Fibroblast of skin of scalp (primary cell): ENCODE measurements at regions not wholly inside any gene's neighbourhood (a gene's known extent, or its start where the extent isn't known, plus 50 kb on each side); places are given as distances from the start of the nearest gene placed in this dataset.
"Not testable (repeated sequence)": the region's sequence is repeated elsewhere in the genome, so short reads cannot be mapped to it uniquely, and the experiment has no call there.

Experiments used
- DNase-seq: peaks from one replicate; pipeline ENCODE4 v3.0.0-alpha.2; 2013

DNA sequence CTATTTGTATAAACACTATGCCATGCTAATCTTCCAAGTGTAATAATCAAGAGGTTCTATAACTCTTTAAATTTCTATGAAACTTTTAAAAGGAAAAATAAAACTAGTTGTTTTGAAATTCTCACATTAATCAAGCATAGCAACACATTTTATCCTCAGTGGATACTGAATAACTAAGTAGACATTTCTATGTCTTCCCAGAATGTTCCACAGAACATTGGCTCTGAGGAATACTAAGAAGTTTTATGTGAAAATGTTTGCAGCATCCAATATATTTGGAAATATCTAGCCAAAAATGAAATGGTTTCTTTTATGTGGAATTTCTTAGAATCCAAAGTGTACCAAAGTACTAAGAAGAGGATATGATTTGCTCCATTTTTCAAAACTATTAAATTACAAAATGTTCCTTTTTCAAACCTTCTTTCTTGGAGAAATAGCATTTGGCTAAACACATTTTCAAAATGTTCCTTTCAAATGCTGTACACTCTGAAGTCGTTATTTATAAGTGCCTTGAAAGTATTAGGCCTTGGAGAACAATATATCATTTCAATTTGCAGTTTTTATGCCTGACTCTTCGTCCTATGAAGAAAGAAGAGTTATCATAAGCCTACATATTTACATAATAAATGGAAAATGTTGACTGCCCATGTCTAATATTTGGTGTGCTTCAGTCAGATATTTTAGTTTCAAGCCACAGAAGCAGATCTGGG, 175.6 kb upstream of the COX7C start:
- no peak for DNase-seq

DNA sequence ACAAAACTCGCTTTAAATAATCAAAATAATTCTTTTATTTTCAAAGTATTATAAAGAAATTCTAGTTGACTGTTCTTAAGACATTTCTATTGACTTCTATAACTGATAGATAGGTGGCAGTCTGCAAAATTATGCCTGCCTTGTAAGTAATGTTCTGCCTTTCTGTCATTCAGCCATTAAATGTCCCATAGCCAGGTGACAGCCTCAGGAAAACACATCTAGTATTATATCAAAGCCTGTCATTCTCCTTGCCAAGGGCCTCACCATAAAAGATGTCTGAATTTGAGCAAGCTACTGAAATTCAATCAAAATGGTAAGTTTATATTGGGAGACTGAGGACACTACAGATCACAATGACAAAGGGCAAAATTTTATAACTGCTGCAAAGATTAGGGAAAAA, 170.4 kb upstream of the COX7C start:
- no peak for DNase-seq

DNA sequence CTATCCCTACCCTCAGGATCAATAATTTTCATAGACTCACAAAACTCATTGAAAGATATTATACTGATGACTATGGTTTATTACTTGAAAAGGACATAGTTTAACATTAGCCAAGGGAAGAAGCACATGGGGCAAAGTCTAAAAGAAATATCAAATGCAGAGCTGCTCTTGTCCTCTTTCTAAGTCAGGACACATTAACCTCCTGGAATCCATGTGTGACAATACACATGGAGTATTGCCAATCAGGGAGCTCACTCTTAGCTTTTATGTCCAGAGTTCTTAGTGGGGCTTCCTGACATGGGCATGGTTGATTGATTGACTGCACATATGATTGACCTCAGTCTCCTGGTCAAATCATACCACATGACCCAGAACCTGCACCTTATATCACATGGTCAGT, 165.5 kb upstream of the COX7C start:
- no peak for DNase-seq

DNA sequence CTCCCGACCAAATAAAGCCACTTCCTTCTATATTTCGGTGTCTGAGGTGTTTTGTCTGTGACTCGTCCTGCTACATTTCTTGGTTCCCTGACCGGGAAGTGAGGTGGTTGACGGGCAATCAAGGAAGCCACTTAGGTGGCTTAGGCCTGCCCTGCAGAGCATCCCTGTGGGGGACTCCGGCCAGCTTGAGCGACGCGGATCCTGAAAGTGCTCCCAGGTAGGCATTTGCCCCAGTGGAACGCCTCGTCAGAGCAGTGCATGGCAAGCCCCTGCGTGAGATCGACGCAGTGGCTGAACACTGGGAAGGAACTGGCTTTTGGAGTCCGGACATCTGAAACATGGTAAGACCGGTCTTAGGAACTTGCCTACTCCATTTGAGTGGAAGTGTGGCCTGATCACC, 157.2 kb upstream of the COX7C start:
- DNase-seq, result no peak

DNA sequence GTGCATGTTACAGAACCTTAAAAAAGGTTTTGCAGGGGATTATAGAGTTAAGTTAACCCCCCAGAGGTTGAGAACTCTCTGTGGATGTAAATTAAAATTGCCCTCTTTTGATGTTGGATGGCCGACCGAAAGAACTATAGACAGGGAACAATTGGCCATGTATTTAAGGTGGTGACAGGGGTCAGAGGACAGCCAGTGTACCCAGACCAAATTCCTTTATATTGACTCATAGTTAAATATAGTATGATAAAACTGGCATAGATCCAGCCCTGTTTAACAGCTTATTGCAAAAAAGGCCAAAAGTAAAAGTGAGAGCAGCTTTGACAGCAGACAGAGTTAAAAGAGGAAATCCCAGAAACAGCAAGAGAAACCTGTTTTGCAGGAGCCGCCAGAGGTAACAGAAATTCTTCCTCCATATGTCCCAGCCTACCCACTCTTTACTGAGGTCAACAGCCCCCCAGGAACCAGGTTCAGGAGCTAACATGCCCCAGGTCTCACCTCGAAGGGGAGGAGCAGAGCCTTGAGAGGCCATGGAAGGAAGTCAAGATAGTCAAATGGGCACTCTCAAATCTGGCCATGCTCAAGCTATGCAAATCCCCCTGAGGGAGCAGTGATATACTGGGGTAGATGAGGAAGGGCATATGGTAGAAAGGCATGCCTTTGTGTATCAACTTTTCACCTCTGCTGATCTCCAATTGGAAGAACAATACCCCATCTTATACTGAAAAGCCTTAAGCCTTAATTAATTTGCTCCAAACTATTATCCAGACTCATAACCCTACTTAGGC, 156.4 kb upstream of the COX7C start:
- DNase-seq, result no peak

DNA sequence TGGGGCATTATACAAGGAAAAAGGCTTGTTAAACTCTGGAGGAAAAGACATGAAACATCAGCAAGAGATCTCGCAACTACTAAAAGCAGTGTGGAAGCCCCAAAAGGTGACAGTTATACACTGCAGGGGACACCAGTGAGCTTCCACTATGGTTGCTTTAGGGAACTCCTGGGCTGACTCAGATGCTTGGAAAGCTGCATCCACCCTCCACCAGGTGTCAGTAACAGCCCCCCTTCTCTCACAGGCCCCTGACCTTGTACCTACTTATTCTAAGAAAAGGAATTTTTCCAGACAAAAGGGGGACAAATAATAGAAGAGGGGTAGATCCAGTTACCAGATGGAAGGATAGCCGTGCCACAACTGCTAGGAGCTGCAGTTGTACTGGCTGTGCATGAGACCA, 154.4 kb upstream of the COX7C start:
- no peak for DNase-seq

DNA sequence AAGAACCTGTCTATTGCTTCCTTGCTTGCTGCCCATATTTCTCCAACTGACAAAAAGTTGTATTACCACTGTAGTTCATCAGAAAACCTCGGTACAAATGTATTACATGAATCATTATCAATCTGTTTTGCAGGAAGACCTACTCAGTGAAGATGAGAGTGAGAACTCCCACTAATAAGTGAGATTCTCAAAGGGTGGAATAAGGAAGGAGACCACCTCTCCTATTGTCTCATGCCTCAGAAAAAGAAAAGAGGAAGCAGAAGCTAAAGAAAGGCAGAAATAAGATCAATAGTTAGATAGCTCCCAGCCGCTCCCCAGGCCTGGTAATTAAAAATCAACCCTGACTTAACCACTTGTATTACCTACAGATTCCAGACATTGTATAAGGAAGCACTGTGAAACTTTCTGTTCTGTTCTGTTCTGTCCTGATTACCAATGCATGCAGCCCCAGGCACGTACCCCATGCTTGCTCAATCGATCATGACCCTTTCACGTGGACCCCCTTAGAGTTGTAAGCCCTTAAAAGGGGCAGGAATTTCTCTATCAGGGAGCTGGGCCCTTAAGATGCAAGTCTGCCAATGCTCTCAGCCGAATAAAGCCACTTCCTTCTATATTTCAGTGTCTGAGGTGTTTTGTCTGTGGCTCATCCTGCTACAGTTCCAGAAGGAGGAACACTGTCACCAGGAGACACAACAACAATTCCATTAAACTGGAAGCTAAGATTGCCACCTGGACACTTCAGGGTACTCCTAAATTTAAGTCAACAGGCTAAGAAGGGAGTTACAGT, 152.5 kb upstream of the COX7C start:
- DNase-seq, result no peak

DNA sequence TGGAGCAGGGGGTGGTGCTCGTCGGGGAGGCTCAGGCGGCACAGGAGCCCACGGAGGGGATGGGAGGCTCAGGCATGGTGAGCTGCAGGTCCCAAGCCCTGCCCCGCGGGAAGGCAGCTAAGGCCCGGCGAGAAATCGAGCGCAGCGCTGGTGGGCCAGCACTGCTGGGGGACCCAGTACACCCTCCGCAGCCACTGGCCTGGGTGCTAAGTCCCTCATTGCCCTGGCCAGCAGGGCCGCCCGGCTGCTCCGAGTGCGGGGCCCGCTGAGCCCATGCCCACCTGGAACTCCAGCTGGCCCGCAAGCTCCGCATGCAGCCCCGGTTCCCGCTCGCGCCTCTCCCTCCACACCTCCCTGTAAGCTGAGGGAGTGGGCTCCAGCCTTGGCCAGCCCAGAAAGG, 151.0 kb upstream of the COX7C start:
- not testable (repeated sequence) for DNase-seq

DNA sequence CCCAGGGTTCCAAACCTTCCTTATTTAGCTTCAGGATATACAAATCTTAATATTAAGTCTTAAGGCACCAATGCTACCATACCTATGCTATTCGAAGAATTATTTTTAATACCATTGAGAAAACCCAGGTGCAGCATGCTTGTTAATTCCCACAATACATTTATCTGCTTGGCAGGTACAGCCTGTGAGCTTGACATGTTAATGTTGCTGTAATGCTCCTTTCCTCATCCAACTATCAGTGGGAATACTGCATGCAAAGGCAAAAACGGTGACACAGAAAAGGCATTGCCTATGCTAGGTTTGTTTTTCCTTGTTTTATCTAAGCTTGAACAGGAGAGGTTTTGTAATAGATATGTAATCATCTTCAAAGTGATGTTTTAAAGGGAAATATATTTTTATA, 135.7 kb upstream of the COX7C start:
- no peak for DNase-seq

DNA sequence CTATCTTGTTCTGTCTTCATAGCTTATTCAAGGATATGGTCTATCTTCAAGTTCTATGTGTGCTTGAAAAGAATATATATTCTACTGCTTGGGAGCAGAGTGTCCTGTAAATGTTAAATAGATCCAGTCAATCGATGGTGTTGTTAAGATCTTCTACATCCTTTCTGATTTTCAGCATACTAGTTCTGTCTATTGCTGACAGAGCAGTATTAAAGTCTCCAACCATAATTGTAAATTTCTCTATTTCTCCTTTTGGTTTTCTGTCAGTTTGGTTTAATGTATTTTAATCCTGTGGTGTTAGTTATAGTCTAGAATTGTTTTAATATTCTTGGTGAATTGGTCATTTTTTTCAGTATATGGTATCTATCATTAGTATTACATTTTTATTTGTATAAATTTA, 124.0 kb upstream of the COX7C start:
- no peak for DNase-seq

DNA sequence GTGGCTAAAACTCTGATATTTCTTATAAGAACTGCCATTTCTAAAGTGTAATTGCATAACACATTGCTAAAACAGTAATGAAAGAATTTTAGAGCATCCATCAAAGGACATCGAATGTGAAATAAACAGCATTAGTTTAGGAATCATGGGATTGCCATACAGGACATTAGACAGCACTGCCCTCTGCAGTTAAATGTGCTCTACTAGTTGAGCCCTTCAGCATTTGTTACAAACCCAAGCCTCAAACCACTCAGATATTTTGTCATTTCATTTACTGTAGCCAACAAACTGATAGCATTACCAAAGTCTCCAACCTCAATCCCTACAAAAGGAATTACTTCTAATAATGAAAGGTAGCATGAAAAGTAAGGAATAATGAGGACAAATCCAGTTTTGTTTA, 116.8 kb upstream of the COX7C start:
- DNase-seq, result no peak

DNA sequence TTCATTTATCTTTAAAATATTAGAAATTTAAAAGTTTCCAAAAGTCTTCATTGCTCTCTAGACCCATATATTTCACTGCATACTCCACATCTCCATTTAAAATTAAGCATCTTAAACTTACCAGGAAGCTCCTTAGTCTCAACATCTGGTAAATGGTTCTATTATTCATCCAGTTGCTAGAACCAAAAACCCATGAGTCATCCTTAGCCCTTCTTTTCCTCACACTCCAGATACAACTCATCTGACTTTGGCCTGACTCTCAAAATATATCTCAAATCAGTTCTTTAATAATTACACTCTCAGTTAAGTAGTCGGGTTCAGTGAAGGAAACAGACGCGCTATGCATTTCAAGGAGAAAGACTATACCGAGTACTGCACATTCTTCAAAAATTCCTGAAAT, 110.2 kb upstream of the COX7C start:
- DNase-seq, result no peak

DNA sequence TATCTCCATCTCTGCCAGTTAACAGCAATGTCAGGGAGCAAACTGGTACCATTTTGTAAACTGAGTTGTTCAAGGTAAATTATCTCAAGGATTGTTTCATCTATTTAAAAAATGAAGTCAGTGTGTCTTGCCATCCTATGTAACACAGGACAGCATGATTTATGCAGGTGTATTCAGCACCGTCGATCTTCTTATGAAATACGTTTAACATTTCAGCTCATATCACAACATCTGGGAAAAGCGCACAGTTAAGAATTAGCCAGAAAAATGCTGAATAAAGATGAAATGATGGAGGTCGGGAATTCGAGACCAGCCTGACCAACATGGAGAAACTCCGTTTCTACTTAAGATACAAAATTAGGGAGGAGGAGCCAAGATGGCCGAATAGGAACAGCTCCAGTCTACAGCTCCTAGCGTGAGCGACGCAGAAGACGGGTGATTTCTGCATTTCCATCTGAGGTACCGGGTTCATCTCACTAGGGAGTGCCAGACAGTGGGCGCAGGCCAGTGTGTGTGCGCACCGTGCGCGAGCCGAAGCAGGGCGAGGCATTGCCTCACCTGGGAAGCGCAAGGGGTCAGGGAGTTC, 107.3 kb upstream of the COX7C start:
- not testable (repeated sequence) for DNase-seq

DNA sequence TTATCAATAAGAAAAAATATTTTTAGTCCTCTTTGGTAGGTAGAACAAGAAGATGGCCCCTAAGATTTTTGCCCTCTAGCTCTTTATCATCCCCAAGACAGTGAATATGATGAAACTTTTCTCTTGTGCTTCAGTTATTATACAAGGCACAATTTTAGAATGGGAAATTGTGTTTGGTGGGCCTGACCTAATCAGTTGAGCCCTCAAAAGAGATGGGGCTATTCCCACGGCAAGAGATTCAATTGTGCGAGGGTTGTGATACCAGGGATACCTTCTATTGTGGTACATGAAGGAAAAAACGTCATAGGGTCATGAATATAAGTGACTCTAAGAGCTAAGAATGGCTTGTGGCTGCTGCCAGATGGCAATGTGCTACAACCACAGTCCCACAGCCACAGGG, 94.0 kb upstream of the COX7C start:
- no peak for DNase-seq

DNA sequence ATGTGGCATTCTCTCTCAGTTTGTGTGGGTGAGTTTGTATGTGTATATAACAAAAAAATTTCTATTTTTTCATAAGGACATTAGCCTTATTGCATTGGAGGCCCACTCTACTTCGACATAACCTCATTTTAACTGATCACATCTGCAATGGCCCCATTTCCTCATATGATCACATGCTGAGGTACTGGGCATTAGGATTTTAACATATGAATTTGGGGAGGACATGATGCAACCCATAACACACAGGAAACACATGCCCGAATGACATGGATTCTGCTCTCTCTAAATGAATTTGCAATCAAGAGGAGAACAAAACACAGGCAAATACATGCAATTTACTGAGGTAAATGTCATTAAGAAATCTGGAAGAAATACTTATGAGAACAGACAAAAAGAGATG, 92.1 kb upstream of the COX7C start:
- DNase-seq, result no peak

DNA sequence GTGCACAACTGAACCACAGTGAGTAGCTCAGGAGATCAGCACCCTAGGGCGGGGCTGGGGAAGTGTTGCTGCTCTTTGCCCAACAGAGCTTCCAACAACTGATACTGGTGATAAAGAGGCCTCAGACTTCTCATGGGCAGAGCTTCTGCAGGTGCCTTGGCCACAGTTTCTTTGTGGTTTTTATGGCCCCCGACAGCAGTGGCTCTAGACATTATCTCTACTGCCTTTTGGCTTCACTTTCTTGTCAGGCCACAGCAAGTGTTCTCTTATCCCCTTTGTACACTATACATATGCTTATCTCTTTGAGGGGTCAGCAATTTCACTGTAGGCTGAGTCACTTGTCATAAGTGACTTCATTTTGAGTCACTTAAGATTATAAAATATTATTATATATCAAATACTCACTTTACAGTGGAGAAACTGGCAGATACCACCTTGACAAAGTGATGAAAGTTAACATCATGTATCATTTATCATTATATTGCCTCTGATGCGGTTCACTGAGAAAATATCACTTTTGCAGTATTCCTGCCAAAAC, 90.9 kb upstream of the COX7C start:
- no peak for DNase-seq

DNA sequence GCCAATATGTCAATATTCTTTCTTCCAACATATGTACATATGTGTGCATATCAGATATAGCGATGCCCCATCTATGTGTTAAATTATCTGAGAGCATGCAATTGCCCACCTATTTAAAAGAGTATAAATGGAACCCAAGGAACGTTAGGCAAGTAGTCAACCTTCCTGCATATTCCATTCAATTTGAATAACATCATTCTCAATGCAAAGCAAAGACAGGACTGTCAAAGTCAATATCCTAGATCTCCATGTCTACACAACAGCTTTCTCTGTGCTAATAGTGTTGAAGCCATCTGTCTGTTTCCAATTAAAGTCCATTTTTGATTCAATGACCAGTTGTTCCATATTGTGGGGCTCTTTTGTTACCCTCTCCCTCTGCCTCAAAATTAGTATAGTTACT, 85.3 kb upstream of the COX7C start:
- no peak for DNase-seq

DNA sequence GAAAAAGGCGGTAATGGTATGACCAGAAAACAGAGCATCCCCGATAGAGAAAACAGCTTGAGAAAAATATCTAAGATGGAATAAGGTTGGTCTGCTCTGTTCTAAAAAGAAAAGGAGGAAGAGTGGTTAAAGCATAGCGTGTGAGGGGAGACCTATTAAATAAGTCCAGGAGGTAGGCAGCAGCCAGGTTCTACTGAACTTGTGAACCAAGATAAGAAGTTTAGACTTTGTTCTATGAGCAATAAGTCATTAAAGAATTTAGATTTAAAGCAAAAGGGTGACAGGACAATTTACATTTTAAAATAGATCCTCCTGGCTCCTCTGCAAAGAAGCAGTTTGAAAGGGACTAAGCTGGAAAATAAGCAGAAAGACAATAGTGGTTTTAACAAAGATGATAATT, 81.3 kb upstream of the COX7C start:
- no peak for DNase-seq

DNA sequence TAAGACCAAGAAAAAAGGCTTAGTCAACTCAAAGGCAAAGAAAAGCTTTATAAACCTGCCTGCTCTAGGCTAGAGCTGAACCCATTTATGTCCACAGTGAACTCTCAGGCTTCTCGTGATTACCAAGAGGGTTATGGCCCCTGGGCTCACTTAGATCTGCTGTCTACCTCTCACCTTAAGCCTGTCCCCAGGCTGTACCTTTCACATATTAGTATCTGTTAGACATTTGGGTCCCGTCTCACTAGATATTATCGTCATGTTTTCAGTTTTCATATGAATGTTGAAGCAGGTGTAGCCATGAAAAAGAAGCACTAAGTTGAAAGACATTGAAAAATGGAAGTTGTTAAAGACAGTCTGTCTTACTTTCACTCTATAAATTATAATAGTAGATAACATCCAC, 75.2 kb upstream of the COX7C start:
- DNase-seq, result no peak

DNA sequence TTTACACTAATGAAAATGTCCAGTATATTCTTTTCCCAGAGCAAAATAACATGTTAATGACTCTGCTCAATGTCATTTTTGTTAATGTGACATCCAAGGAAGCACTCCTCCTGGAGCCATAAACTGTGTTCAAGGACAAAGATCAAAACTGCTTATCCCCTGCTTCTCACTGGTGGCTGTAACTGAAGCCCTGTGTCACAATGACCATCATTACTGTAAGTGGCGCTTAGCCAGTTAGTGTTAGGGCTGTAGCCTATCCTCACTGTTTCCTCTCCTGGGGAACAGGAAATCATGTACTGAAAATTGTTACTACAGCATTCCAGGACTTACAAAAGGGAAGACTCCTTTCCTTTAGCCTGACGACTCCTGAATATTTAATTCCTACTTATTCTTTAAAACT, 71.7 kb upstream of the COX7C start:
- no peak for DNase-seq

DNA sequence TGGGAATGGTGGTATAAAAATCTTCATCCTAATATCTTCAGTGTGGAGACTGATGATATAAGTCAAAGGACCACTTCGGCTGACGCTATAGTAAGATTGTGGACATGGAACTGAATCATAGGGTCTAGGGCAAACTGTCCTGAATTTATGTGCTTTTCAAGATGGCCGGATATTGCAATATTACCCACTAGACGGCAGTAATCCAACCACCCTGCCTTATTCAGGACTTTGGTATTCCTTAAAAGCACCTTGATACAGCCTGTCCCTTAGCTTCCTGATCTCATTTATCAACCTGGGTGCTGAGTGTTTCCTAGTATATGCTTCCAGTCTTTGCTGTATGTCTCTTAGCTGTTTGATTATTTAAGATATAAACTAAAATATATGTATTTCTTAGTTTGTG, 71.2 kb upstream of the COX7C start:
- no peak for DNase-seq

DNA sequence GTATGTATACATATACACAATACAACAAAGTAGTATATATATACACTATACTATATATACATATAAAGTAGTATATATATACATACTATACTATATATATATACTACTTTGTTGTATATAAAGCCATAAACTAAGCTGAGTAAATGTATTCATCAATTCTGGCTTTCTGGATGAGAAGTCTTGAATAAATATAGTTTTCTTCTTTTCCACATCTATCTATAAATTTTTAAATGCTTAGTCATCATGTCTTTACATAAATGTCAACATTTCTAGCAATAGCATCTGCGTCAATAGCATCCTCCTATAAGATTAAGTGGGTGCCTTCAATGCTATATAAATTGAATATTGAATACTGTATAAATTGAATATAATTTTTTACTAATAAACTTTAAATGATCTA, 63.1 kb upstream of the COX7C start:
- DNase-seq, result no peak

DNA sequence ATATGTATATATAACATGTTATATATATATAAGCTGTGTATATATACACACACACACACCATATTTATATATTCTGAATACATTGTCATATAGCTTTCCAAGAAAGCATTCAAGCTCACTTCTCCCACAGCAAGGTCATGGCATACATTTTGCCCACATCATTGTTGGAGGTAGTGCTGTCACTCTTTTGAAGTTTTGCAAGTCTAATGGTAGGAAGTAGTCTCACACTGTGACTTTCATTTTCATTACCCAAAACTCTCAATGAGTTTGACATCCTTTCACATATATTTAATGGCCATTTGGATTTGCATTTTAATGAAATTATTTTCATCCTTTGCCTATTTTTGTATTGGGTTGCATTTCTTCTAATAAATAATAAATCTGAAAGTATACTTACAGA, 59.8 kb upstream of the COX7C start:
- no peak for DNase-seq
